AG04450 (cell line): ENCODE measurements at regions not wholly inside any gene's neighbourhood (a gene's known extent, or its start where the extent isn't known, plus 50 kb on each side); places are given as distances from the start of the nearest gene placed in this dataset.

Experiments used
- CTCF ChIA-PET: fragments of 300-600, 350-600 bp; formaldehyde crosslinking; extraction: SDS; loops from one replicate; lab custom pipeline; 2022; ENCODE audit warnings: antibody characterized with exemption, inconsistent platforms; lab: Charles Lee
- POLR2A ChIA-PET: fragments of 350-600 bp; formaldehyde crosslinking; extraction: SDS; loops from one replicate; lab custom pipeline; 2021; ENCODE audit warnings: antibody characterized with exemption, inconsistent platforms; lab: Yijun Ruan, JAX
- DNase-seq: peaks from one replicate; pipeline ENCODE4 v3.0.0-alpha.2; 2011; ENCODE audit warnings: low read depth, low spot score
- H3K27ac ChIP-seq: one replicate; pipeline ENCODE4 v1.5.1; 2012; ENCODE audit warnings: low read depth, low read length, control low read depth
- H3K27me3 ChIP-seq: one replicate; pipeline ENCODE4 v1.6.0; 2012; ENCODE audit warnings: low read length; ENCODE audit not compliant: control insufficient read depth, insufficient read depth
- H3K4me3 ChIP-seq: 2 replicates; pipeline ENCODE4 v1.5.1; 2011; ENCODE audit warnings: mild to moderate bottlenecking, low read depth, low read length, control low read depth
- H3K9me3 ChIP-seq: 2 replicates; pipeline ENCODE4 v1.5.1; 2012; ENCODE audit warnings: low read length; ENCODE audit not compliant: control insufficient read depth, insufficient read depth
- TF ChIP-seq, protein P1 (sequence below): IDR thresholded peaks from 2 replicates; pipeline ENCODE4 v1.5.1; 2011; ENCODE audit warnings: low read depth, low read length, control low read depth, inconsistent platforms

DNA sequence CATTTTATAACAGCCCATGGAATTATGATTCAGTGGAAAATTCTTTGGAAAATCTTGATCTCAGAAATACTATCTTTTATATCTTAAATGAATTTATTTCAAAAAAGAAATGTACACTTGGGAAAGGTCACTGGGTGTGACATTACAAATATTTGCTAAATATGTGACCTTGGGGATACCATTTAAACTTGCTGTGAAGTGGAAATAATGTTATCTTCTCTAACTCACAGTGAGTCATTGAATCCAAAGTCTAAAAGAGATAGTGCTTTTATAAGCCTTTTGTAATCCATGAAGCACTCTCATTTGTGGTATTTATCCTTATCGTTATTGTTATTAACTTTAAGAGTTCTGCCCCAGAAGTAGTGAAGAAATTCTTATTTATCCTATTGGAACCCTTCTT, 289.8 kb upstream of the SEMA6D start:
- Histone ChIP-seq H3K27ac (no peak overlapping the region), H3K9me3 (no peaks in the 10 kb centered on the region), H3K4me3 (no peak overlapping the region), H3K27me3 (no peaks in the 10 kb centered on the region)
- ChIA-PET POLR2A (no interaction called here), CTCF (no interaction called here)
- no peak for DNase-seq
- TF ChIP-seq, protein P1, sequence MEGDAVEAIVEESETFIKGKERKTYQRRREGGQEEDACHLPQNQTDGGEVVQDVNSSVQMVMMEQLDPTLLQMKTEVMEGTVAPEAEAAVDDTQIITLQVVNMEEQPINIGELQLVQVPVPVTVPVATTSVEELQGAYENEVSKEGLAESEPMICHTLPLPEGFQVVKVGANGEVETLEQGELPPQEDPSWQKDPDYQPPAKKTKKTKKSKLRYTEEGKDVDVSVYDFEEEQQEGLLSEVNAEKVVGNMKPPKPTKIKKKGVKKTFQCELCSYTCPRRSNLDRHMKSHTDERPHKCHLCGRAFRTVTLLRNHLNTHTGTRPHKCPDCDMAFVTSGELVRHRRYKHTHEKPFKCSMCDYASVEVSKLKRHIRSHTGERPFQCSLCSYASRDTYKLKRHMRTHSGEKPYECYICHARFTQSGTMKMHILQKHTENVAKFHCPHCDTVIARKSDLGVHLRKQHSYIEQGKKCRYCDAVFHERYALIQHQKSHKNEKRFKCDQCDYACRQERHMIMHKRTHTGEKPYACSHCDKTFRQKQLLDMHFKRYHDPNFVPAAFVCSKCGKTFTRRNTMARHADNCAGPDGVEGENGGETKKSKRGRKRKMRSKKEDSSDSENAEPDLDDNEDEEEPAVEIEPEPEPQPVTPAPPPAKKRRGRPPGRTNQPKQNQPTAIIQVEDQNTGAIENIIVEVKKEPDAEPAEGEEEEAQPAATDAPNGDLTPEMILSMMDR, result no peak

- Histone ChIP-seq H3K9me3 (no peaks in the 10 kb centered on the region), H3K27me3 (no peaks in the 10 kb centered on the region), H3K4me3 (no peak overlapping the region), H3K27ac (no peak overlapping the region)
- TF ChIP-seq, protein P1, result no peak
- CTCF ChIA-PET, result no interaction called here
- no peak for DNase-seq
- POLR2A ChIA-PET, result no interaction called here
Measured at GRCh38 chr15:47429376-47429775, 287.9 kb upstream of the SEMA6D start.

DNA sequence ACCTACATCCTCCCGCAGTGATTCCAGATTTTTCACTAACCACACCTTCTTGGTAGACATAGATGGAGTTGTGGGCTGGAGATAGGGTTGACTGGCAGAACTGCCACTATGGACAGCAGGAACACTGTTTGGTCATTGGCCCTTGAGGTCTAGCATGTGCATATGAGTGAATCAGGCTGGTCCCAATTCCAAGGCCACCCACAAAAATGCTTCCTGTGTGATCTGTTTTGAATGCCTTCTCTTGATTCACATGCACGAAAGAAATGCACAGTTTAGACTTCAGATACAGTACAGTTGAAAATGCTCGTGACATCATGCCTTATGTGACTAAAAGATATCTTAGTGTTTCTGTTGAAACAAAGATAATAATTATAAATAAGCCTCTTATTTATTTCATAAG, 285.8 kb upstream of the SEMA6D start:
- TF ChIP-seq, protein P1, result no peak
- ChIA-PET CTCF (no interaction called here), POLR2A (no interaction called here)
- Histone ChIP-seq H3K4me3 (no peak overlapping the region), H3K27me3 (no peaks in the 10 kb centered on the region), H3K27ac (no peak overlapping the region), H3K9me3 (no peaks in the 10 kb centered on the region)
- DNase-seq, result peak; percentile 62

GRCh38 chr15:47432826-47433225, 284.5 kb upstream of the SEMA6D start:
- H3K4me3 ChIP-seq, result no peak overlapping the region
- ChIA-PET POLR2A (no interaction called here), CTCF (interaction anchor here (1.3 to 1.6 kb wide), 2 partner anchors 236 to 279 kb away, joined by 3 to 4 read pairs; no protein-coding TSS in a partner anchor)
- TF ChIP-seq, protein P1, result no peak
- no peaks in the 10 kb centered on the region for H3K9me3 ChIP-seq
- DNase-seq, result no peak
- H3K27me3 ChIP-seq, result no peaks in the 10 kb centered on the region
- H3K27ac ChIP-seq, result no peak overlapping the region

DNA sequence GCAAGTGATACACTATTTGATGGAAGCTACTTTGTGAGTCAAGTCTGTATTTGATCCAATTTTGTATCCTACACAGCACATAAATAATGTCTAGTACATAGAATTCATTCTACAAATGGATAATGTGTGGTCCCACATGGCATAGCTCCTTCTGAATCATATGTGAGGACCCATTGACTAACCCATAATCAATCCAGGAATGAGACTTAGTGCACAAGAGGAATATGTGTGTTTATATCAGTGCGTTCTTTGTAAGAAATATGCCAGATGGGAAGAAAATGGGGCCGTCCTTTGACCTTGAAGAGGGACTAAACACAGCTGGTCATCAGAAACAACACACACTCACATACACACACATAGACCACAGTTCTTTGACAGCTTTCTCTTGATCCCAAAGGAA, 282.7 kb upstream of the SEMA6D start:
- ChIA-PET CTCF (interaction anchor here (0.8 kb wide), 1 partner anchor 37 kb away, joined by 3 read pairs; no protein-coding TSS in a partner anchor), POLR2A (interaction anchor here (0.5 to 0.7 kb wide), 2 partner anchors 282 to 283 kb away, joined by 3 to 16 read pairs; partner anchors contain the start of gene SEMA6D)
- no peak overlapping the region for H3K4me3 ChIP-seq
- DNase-seq, result no peak
- peak overlapping the region; percentile 47 for H3K27ac ChIP-seq
- H3K27me3 ChIP-seq, result no peaks in the 10 kb centered on the region
- TF ChIP-seq, protein P1, result no peak
- H3K9me3 ChIP-seq, result no peaks in the 10 kb centered on the region
